Stimulated activated naive CD8-positive, alpha-beta T cell treated with anti-CD3 and anti-CD28 coated beads, Interleukin-15, Interleukin-2, amounts not matched to agents 100 ng/mL and 50 ng/mL, for 24 hours (primary cell): ENCODE measurements at regions not wholly inside any gene's neighbourhood (a gene's known extent, or its start where the extent isn't known, plus 50 kb on each side); places are given as distances from the start of the nearest gene placed in this dataset.

ENCODE experiments used
- H3K27ac Mint-ChIP-seq: one replicate; pipeline ENCODE4 v1.8.0; 2021; ENCODE audit warnings: mild to moderate bottlenecking, mixed read lengths
- H3K27me3 Mint-ChIP-seq: one replicate; pipeline ENCODE4 v1.8.0; 2021; ENCODE audit warnings: mixed read lengths
- H3K36me3 Mint-ChIP-seq: one replicate; pipeline ENCODE4 v1.8.0; 2021; ENCODE audit warnings: low read depth, mixed read lengths
- H3K4me1 Mint-ChIP-seq: one replicate; pipeline ENCODE4 v1.8.0; 2021; ENCODE audit warnings: low read depth, mixed read lengths
- H3K4me3 Mint-ChIP-seq: one replicate; pipeline ENCODE4 v1.8.0; 2021; ENCODE audit warnings: mild to moderate bottlenecking, mixed read lengths
- H3K9me3 Mint-ChIP-seq: one replicate; pipeline ENCODE4 v1.8.0; 2021; ENCODE audit warnings: mixed read lengths

DNA sequence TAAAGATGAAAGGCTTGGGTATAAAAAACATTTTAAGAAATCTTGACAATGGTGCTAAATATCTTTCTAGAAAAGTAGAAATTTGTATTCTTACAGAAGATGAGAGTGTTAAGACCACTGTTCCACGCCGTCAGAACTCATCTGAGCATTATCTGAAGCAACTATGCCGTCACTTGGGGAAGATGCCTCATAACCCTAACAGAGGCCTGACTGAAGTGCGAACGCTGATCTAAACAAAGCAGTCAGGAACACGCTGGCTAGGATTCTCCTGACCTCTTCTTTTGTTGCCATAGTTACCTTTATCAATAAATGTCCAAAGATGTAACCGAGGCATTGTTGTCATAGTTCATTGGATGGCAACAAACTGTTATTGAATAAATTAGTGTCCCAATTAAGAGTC lies 612.4 kb downstream of the LTN1 start:
- no peaks in the 10 kb centered on the region for H3K4me1 Mint-ChIP-seq

GRCh38 chr21:28378026-28378425 lies 614.7 kb downstream of the LTN1 start:
- no peak overlapping the region for H3K4me3 Mint-ChIP-seq
- H3K27me3 Mint-ChIP-seq, result peaks cover 5% of the 10 kb centered on the region
- H3K36me3 Mint-ChIP-seq, result no peaks in the 10 kb centered on the region
- H3K4me1 Mint-ChIP-seq, result no peaks in the 10 kb centered on the region
- peaks cover 18% of the 10 kb centered on the region for H3K9me3 Mint-ChIP-seq
- H3K27ac Mint-ChIP-seq, result no peak overlapping the region

More for the DNA sequence above, 612.4 kb downstream of the LTN1 start:
- Mint-ChIP-seq H3K27ac (no peak overlapping the region), H3K27me3 (no peaks in the 10 kb centered on the region), H3K36me3 (no peaks in the 10 kb centered on the region), H3K4me3 (no peak overlapping the region), H3K9me3 (peaks cover 7% of the 10 kb centered on the region)

- Mint-ChIP-seq H3K36me3 (no peaks in the 10 kb centered on the region), H3K27ac (no peak overlapping the region), H3K4me3 (no peak overlapping the region), H3K9me3 (peaks cover 25% of the 10 kb centered on the region), H3K4me1 (no peaks in the 10 kb centered on the region), H3K27me3 (peaks cover 5% of the 10 kb centered on the region)
These were observed 616.8 kb downstream of the LTN1 start for GRCh38 chr21:28375708-28376385.

GRCh38 chr21:28374881-28375280 lies 617.8 kb downstream of the LTN1 start:
- peaks cover 25% of the 10 kb centered on the region for H3K9me3 Mint-ChIP-seq
- H3K27ac Mint-ChIP-seq, result no peak overlapping the region
- H3K27me3 Mint-ChIP-seq, result peaks cover 5% of the 10 kb centered on the region
- H3K36me3 Mint-ChIP-seq, result no peaks in the 10 kb centered on the region
- H3K4me3 Mint-ChIP-seq, result no peak overlapping the region
- H3K4me1 Mint-ChIP-seq, result no peaks in the 10 kb centered on the region

DNA sequence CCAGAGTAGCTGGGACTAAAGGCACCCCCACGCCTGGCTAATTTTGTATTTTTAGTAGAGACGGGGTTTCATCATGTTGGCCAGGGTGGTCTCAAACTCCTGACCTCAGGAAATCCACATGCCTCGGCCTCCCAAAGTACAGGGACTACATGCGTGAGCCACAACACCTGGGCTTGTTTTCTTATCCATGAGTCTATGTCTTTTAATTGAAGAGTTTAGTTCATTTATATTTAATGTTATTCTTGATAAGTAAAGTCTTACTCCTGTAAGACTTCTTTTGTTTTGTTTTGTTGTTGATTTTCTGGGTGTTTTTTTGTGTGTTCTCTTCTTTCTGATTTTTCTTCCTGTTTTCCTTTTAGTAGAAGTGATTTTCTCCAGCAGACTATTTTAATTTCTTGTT lies 621.0 kb downstream of the LTN1 start:
- Mint-ChIP-seq H3K27me3 (peaks cover 5% of the 10 kb centered on the region), H3K4me3 (no peak overlapping the region), H3K27ac (no peak overlapping the region)

DNA sequence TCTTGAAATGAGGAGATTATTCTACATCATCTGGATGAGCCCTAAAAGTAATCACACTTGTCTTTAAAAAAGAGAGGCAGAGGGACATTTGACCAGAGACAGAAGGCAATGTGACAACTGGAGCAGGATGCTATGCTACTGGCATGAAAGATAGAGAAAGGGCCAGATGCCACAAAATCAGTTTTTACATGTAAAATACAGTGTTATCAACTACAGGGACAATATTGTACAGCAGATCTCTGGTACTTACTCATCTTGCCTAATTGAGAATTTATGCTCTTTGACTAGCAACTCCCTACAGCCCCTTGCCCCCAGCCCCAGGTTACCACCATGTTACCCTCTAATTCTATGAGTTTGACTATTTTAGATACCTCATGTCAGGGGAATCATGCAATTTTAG lies 633.4 kb downstream of the LTN1 start:
- H3K36me3 Mint-ChIP-seq, result no peaks in the 10 kb centered on the region
- no peak overlapping the region for H3K4me3 Mint-ChIP-seq
- H3K27me3 Mint-ChIP-seq, result no peaks in the 10 kb centered on the region
- H3K4me1 Mint-ChIP-seq, result no peaks in the 10 kb centered on the region
- H3K27ac Mint-ChIP-seq, result no peak overlapping the region
- no peaks in the 10 kb centered on the region for H3K9me3 Mint-ChIP-seq

More for the DNA sequence above, 621.0 kb downstream of the LTN1 start:
- H3K4me1 Mint-ChIP-seq, result no peaks in the 10 kb centered on the region
- no peaks in the 10 kb centered on the region for H3K36me3 Mint-ChIP-seq
- peaks cover 28% of the 10 kb centered on the region for H3K9me3 Mint-ChIP-seq

DNA sequence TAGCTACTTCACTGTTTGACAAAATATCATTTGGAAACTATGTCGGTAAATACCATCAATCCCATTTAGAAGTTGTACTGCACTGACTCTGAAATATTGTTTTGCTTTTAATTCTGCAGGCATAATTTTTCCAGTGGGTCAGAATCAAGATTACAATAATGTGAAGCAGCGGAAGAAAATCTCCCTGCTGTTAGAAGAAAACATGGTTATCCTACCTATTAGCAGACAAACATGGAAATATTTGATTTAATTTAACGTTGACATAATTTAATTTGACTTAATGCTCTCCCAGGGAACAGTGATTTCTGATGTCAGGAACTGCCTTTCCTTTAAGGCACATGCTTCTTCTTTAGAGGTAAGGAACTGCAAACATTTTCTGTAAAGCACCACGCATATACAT lies 634.0 kb downstream of the LTN1 start:
- H3K9me3 Mint-ChIP-seq, result no peaks in the 10 kb centered on the region
- H3K36me3 Mint-ChIP-seq, result no peaks in the 10 kb centered on the region
- no peak overlapping the region for H3K4me3 Mint-ChIP-seq
- H3K27me3 Mint-ChIP-seq, result no peaks in the 10 kb centered on the region
- no peaks in the 10 kb centered on the region for H3K4me1 Mint-ChIP-seq
- H3K27ac Mint-ChIP-seq, result no peak overlapping the region

DNA sequence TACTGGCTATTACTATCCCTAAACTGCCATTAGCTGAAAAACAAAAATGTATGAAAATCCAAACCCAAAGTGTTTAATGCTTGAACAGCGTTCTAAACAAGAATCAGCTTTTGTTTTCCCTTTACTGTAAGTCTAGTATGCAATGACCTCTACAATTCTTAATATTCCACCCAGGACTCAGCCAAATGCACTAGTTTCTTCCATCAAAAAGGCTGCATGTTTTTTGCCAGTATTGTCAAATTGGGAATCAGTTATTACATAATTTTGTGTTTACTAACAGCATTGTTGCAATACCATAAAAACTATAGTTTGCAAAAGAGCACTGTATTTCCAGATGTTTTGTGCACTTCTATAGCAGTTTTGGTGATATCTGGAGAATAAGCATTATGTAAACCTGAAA lies 634.5 kb downstream of the LTN1 start:
- no peaks in the 10 kb centered on the region for H3K36me3 Mint-ChIP-seq
- H3K9me3 Mint-ChIP-seq, result no peaks in the 10 kb centered on the region
- H3K4me3 Mint-ChIP-seq, result no peak overlapping the region
- no peak overlapping the region for H3K27ac Mint-ChIP-seq
- no peaks in the 10 kb centered on the region for H3K27me3 Mint-ChIP-seq
- no peaks in the 10 kb centered on the region for H3K4me1 Mint-ChIP-seq

DNA sequence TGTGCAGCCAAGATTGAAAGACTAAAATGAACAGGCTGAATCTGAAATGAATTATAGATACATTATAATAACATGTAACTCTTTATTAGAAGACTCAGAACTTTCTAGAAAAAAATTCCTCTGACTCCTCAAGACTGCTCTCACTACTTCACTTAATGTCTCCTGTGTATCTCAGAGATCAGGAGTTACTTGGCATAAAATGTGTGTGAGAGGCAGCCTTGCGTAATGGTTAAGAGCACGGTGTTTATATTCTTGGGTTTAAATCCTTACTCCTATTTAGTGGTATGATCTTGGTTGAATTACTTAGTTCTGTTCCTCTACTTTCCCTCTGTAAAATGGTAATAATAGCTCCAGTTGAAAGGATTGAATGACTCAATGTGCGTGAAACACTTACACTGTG lies 634.9 kb downstream of the LTN1 start:
- H3K9me3 Mint-ChIP-seq, result no peaks in the 10 kb centered on the region
- no peaks in the 10 kb centered on the region for H3K4me1 Mint-ChIP-seq
- no peaks in the 10 kb centered on the region for H3K27me3 Mint-ChIP-seq
- no peak overlapping the region for H3K27ac Mint-ChIP-seq
- H3K4me3 Mint-ChIP-seq, result no peak overlapping the region
- H3K36me3 Mint-ChIP-seq, result no peaks in the 10 kb centered on the region

DNA sequence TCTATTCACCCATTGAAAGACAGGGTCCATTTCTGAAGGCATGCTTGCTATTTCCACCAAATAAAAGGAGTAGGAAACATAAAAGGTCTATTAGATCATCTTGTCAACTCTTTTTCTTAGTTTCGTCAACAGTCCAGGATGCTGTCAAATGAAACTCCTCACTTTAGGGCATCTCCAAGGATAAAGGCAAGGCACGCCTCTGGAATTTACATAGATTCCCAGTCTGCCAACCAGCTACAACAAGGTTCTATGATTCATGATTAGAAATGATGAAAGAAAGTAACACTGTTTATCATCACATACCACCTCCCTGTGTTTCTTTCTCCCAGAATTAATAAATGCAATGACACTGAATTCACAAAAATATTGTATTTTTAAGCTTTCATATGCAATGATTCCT lies 636.3 kb downstream of the LTN1 start:
- H3K4me1 Mint-ChIP-seq, result no peaks in the 10 kb centered on the region
- no peaks in the 10 kb centered on the region for H3K9me3 Mint-ChIP-seq
- no peaks in the 10 kb centered on the region for H3K27me3 Mint-ChIP-seq
- H3K27ac Mint-ChIP-seq, result no peak overlapping the region
- no peak overlapping the region for H3K4me3 Mint-ChIP-seq
- H3K36me3 Mint-ChIP-seq, result no peaks in the 10 kb centered on the region

GRCh38 chr21:28345934-28346333 lies 646.7 kb downstream of the LTN1 start:
- H3K4me1 Mint-ChIP-seq, result no peaks in the 10 kb centered on the region
- H3K36me3 Mint-ChIP-seq, result no peaks in the 10 kb centered on the region
- H3K4me3 Mint-ChIP-seq, result no peak overlapping the region
- no peaks in the 10 kb centered on the region for H3K9me3 Mint-ChIP-seq
- H3K27ac Mint-ChIP-seq, result no peak overlapping the region
- H3K27me3 Mint-ChIP-seq, result no peaks in the 10 kb centered on the region

DNA sequence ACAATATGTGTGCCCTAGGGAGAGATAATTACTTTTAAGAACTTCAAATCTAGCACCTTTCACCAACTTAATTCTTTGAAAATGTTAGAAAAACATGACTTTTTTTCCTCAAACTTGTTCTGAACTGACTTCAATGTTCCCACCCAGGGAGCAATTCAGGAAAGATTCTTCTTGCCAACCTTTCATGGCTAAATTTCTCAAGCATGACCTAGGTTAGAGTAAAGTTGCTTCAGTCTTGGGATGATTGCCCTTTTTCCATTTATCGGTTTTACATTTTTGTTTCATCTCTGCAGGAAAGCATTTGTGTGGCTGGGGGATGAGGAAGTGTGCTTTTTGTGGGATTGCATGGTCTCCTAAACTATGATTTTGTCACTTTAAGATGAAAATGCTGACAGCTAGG lies 647.7 kb downstream of the LTN1 start:
- Mint-ChIP-seq H3K4me1 (no peaks in the 10 kb centered on the region), H3K9me3 (no peaks in the 10 kb centered on the region), H3K36me3 (no peaks in the 10 kb centered on the region), H3K27me3 (no peaks in the 10 kb centered on the region), H3K27ac (no peak overlapping the region), H3K4me3 (no peak overlapping the region)

DNA sequence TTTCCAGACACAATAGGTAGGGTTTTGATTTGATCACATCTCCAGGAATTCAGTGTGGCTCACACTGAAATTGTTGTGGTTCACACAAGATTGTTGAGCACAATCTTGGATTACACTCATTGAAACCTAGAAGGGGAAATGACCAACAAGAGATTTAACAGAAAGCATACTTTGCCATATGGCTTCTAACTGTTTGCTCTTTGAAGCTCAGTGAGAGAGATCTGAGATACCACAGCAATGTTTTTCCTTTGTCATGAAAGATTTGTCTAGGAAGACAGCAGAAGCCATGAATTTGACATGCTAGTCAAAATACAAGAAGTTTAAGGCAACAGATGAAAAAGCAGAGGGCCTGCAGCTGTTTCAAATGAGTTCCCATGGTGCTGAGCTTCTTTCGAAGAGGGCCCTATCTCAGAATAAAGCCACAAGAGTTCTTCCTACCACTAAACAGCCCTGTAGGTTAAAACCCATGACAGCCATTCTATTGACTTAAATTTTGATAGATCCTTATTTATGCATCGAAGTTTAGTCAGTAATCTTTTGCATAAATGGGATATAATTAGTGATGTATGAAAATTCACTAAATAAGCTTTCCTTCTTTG lies 650.4 kb downstream of the LTN1 start:
- Mint-ChIP-seq H3K27me3 (no peaks in the 10 kb centered on the region), H3K4me1 (no peaks in the 10 kb centered on the region), H3K36me3 (no peaks in the 10 kb centered on the region), H3K27ac (no peak overlapping the region), H3K9me3 (no peaks in the 10 kb centered on the region), H3K4me3 (no peak overlapping the region)

- Mint-ChIP-seq H3K27ac (no peak overlapping the region), H3K27me3 (no peaks in the 10 kb centered on the region), H3K9me3 (no peaks in the 10 kb centered on the region)
These were observed 653.3 kb downstream of the LTN1 start for GRCh38 chr21:28339403-28339802.

GRCh38 chr21:28338701-28339305 lies 653.9 kb downstream of the LTN1 start:
- no peaks in the 10 kb centered on the region for H3K4me1 Mint-ChIP-seq
- no peaks in the 10 kb centered on the region for H3K27me3 Mint-ChIP-seq
- no peak overlapping the region for H3K4me3 Mint-ChIP-seq
- no peak overlapping the region for H3K27ac Mint-ChIP-seq
- no peaks in the 10 kb centered on the region for H3K9me3 Mint-ChIP-seq
- no peaks in the 10 kb centered on the region for H3K36me3 Mint-ChIP-seq

More at GRCh38 chr21:28339403-28339802, 653.3 kb downstream of the LTN1 start:
- Mint-ChIP-seq H3K36me3 (no peaks in the 10 kb centered on the region), H3K4me3 (no peak overlapping the region), H3K4me1 (no peaks in the 10 kb centered on the region)

GRCh38 chr21:28337315-28337714 lies 655.4 kb downstream of the LTN1 start:
- Mint-ChIP-seq H3K4me3 (no peak overlapping the region), H3K9me3 (no peaks in the 10 kb centered on the region), H3K27ac (no peak overlapping the region), H3K4me1 (no peaks in the 10 kb centered on the region), H3K36me3 (no peaks in the 10 kb centered on the region), H3K27me3 (peaks cover 2% of the 10 kb centered on the region)
